DMS53 (cell line): ENCODE measurements at regions not wholly inside any gene's neighbourhood (a gene's known extent, or its start where the extent isn't known, plus 50 kb on each side); places are given as distances from the start of the nearest gene placed in this dataset.
"Not testable (repeated sequence)": the region's sequence is repeated elsewhere in the genome, so short reads cannot be mapped to it uniquely, and the experiment has no call there.

Experiments used
- DNase-seq: peaks from one replicate; lab custom pipeline; 2025; lab: John Stamatoyannopoulos, UW

DNA sequence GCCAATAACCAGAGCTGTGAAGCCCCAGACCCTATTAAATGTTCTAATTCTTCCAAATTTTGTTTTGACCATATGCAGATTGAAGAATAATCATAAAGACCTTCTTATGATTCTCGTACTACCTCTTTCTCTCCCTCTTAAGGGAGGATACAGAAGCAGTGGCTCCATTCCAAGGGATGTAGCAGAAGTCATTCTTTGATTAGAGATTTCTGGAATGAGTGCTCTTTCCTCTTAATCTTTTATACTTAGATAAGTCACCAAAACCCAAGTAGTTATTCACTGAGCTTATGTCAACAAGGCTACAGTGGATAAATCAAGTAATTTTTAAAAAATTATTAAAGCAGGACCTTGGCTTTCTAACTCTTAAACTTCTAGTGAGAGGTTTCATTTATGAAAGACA is 266.0 kb upstream of the STXBP5 start:
- no peak for DNase-seq

DNA sequence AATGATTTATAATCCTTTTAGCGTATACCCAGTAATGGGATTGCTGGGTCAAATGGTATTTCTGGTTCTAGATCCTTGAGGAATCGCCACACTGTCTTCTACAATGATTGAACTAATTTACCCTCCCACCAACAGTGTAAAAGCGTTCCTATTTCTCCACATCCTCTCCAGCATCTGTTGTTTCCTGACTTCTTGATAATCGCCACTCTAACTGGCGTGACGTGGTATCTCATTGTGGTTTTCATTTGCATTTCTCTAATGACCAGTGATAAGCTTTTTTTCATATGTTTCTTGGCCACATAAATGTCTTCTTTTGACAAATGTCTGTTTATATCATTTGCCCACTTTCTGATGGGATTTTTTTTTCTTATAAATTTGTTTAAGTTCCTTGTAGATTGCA is 264.8 kb upstream of the STXBP5 start:
- DNase-seq, result not testable (repeated sequence)

DNA sequence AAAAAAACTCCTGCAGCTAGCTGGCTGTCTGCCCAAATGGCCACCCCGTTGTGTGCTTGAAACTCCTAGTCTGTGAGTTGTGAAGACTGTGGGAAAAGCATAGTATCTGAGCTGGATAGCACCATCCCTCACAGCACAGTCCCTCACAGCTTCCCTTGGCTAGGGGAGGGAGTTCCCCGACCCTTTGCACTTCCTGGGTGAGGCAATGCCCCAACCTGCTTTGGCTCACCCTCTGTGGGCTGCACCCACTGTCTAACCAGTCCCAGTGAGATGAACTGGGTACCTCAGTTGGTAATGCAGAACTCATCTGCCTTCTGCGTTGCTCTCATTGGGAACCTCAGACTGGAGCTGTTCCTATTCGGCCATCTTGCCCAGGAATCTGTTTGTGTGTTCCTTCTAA is 260.6 kb upstream of the STXBP5 start:
- DNase-seq, result no peak

DNA sequence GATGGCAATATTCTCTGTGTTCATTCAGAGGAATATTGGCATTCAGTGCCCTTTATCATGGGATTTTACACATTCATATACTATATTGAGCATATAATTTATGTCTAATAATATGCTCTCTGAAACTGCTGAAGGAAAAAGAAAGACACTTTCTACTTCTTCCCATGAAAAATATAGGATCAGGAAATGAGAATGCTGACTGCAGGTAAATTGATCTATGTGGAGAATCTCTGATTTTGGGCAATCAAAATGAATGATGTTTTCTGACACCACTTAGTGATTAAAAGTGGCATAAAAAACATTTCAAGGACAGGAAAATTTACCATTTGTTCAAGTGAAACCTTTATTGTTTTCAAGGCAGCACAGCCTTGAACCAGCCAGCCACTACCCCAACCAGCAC is 260.1 kb upstream of the STXBP5 start:
- no peak for DNase-seq

DNA sequence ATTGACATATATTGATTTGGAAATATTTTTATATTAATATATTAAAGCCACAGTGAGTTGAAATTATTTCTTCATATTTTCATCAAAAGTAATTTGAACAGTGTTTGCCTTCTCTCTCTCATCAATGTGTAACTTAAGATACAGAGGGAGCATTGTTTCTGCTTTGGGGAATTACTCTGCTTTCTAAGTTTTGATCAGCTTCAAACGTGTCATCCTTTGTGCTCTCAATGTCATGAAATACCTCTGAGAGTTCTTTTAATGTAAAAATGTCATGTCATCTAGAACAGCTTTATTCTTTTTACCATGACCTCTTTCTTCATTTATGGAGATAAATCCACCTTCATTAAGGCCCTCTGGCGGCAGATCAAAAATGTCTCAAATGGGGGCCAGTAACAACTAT is 259.4 kb upstream of the STXBP5 start:
- DNase-seq, result no peak

DNA sequence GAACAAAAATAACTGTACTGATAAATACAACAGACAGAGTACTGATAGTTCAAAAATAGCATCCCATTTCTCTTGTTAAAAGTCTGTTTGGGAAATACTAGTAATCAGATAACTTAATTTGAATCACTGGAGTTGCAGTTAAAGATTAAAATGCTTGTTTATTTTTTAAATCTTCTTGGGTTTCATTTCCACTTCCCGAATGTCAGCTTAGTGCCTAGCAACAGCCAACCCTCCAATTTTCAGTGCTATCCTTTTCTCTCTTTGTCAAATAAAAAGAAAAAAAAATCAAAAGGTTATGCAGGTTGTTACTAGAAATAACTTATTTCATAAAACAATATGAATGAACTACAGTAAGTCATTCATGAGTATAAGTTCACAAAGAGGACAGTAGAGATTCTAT is 257.7 kb upstream of the STXBP5 start:
- no peak for DNase-seq

DNA sequence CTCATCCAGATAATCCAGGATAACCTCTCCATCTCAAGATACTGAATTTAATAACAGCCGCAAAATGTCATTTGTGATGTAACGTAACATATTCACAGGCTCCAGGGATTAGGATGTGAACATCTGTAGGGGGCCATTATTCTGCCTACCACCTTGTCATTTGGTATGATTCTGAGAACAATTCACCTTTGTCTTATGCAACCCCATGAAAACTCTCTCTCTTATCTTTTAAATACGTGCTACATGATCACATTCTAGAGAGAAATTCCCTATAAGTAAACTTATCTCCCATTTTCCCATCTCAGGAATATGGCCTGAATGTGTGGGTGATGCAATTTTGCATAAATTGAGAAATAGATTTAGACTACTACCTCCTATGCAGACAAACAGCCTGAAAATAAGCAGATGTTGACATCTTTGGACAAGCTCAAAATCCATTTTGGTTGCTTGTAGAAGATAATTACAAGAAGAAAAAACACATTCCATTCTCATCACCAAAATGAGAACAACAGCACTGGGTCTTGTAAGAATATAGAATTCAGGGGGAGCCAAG is 255.4 kb upstream of the STXBP5 start:
- DNase-seq, result no peak

DNA sequence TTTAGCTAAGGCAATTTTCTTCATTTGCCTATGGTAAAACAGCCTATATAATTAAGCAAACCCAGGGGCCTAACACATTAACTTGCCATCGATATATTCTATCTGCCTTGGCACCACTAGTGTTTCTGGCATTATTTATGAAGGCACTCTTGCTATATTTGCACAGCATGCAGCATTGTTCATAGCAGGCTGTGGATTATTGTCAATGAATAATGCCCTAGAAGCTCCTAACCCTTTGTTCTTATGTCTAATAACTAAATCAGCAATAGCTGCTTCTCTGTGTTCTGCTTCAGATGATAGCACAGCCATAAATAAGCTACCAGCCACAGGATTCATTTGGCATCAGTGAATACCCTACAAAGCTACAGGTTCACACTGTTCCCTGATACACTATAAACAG is 254.8 kb upstream of the STXBP5 start:
- DNase-seq, result peak; percentile 3

DNA sequence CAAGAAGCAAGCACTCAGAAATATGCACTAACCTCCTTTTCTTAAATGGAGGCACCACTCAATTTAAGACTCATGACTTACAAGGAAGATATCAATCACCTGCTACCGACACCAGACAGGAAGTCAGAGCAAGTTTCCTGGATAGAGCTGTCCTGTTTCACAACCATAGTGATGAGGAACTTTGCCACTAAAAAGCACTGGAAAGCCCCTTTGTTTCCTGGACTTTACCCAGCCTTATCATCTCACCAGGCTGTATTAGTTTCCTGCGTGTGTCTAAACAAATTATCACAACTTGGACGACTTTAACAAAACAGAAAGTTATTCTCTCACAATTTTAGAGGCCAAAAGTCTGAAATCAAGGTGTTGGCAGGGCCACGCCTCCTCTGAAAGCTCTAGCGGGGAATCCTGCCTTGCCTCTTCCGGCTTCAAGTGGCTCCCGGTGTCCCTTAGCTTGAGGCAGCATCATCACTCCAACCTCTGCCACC is 253.8 kb upstream of the STXBP5 start:
- no peak for DNase-seq

DNA sequence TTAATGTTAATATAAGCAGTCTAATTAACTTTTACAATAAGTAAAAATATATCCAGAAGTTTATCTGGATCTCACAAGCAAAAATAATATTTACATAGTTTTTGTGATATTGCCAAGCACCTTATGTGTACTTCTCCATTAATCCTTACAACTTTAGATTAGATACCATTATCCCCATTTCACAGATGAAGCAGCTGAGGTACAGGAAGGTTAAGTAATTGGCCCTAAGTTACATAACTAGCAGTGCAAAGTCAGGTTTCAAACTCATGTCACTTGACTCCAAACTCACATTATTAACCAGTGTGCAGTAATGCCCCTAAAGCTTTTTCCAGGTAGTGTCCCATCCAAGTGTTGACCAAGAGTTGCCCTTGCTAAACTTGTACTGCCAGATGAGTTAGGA is 248.6 kb upstream of the STXBP5 start:
- no peak for DNase-seq

DNA sequence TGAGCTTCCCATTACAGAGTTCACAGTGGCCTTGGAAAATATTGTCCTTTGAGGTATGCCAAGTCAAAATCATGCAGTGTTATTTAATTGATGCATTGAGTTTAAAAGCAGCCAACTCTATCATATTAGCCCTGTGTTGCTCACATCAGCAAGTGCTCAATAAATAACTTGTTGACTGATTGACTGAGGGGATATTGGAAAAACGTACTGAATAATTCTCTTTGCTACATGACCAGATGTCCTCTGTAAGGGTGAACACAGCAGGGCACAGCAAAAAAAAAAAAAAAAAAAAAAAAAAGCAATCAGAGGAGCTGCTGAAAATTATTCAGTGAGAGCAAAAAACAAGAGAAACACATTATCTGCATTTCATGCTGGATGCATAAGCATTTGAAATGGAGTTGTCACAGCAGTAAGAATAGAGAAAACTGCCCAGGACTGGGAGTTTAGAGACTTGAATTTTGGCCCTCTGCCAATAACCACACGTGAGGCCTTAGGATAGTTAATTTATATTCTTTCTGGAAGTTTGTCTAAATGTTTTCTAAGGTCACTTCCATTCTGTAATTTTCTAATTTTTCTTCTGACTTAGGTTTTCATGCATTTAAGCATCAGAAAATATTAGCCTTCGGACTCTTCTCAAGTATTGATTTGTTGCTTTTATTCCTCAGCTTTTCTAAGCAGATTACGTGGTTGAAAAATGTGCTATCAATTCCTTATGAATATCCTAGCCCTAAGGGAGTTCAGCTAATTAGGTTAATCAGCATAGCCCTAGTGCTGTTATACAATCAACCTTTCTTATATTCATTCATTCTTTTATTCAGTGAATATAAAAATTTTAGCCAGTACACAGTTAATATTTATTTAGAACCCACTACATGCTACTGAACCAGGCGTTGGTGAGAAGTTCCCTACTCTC is 246.8 kb upstream of the STXBP5 start:
- no peak for DNase-seq

DNA sequence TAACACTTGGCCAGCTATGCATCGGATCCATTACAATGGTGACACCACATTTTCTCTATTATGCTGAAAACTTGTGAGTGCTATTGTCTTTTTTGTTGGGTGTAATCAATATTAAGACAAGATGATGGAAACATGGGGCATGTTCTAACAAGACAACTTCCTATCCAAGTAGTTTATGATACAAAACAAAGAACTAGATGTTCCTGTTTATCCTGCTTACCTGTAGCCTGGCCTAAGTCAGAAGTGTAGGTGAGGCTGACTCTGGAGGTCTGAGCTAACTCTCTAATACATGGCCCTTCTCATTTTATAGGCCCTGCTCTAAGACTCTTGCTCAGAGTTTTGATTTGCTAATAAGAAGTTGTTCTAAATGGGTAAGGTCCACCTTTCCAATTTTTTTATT is 242.4 kb upstream of the STXBP5 start:
- DNase-seq, result no peak

DNA sequence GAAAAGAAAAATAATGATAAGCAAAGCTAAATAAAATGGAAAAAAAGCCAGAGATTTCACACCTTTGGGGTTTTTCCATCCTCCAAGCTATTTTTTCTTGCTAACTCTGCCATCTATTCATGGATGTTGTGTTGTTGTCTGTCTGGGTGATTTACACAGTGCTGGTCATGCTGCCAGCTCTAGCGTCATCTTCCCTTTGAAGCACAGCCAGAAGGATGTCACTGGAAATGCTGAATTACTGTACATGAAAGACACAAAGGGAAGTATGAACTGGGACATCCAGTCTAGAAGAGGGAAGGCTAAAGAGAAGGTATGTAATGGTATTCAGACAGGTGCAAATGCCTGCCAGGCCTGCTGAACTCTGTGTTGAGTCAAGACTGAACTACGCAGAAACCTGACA is 241.9 kb upstream of the STXBP5 start:
- no peak for DNase-seq

DNA sequence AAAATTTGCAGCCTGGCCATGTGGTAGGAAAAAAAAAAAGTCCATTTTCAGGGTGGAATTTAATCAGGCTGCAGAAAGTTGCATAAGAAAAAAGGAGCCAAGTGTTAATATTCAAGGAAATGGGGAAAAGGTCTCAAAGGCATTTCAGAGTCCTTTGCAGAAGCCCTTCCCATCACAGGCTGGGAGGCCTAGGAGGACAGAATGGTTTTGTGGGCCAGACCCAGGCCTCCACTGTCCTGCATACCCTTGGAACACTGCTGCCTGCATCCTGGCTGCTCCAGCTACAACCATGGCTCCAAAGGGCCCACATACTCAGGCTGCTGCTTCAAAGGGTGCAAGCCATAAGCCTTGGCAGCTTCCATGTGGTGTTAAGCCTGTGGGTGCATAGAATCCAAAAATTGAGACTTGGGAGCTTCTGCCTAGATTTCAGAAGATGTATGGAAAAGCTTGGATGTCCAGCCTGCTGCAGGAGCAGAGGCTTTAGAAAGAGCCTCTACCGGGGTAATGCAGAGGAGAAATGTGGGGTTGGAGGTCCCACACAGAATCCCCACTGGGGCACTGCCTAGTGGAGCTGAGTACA is 239.0 kb upstream of the STXBP5 start:
- DNase-seq, result peak; percentile 4

DNA sequence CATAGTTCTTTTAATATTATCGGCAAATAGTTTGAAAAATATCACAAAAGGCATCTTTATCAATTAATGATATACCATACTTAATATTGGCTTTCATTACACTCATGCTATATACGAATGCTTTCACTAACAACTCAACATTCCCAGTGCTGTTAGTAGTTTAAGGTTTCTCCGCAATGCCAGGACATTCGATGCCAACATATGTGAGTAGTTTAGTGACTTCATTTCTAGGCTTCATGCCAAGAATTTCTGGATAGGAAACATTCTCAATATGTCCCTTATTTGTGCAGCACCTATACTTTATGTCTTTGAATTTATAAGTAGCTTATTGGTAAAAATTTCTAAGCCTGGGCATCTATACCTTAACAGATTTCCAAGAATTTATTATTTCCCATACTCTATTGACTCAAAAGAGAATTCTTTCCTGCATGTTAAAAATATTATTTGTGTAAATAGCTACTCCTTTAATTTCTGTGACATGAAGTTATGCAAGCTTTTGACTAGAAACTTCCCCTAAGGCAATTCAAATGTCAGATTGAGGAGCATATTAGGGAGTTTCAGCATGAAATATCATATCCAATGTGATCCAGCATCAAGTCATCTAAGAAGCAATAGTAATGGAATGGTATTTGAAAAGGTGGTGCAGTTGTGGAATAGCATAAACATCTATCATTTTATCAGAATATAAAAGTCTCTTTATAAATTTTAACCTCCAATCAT is 236.0 kb upstream of the STXBP5 start:
- peak; percentile 52 for DNase-seq

DNA sequence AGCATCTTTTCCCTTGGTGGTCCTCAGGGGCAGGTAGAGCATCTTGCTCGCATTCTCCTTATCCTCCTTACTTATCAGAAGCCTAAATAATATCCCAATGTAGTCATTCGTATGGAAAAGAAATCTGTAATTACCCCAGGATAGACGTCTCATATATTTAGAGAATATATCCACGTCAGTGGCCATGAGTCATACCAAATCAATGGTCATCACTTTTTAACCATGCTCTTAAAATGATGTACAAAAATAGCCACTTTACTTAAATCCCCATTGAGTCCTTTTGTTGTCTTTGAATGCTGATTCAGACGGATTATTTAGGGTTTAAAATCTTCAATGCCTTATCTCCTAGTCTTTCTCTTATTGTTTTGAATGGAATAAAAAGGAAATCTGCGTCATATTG is 231.7 kb upstream of the STXBP5 start:
- no peak for DNase-seq

DNA sequence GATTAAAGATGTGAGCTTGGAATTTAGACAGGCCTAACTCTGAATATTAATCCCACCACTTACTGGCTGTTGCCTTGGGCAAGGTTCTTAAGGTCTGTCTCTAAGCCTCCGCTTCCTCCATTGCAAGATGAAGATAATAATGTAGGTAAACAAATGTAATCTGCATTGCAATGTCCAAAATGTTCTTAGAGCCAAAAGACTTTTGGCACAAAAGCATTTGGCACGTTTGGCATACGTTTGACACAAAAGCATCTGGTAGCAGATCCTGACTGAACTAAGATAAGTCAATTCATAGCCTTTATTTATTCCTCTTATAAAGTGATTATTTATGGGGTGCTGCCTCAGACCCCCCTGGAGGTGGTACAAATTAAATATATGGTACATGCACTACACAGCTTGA is 229.9 kb upstream of the STXBP5 start:
- no peak for DNase-seq

DNA sequence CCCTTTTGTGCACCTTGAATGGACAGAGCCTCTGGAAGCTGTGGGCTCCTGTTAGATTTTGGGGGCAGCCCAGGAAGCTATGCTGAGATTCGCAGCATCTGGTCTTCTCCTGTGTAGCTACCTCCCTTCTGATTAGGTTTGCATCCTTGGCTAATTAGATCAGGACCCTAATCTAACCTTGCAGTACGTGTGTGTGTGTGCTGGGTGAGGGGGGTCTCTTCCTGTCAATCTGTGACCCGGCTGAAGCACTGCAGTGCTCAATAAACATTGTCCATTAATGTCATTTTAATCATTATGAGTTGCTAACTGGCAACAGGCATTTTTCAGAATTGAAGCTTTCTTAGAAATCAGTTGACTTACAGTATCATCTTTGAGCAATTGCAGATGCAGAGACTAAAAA is 229.1 kb upstream of the STXBP5 start:
- DNase-seq, result no peak

DNA sequence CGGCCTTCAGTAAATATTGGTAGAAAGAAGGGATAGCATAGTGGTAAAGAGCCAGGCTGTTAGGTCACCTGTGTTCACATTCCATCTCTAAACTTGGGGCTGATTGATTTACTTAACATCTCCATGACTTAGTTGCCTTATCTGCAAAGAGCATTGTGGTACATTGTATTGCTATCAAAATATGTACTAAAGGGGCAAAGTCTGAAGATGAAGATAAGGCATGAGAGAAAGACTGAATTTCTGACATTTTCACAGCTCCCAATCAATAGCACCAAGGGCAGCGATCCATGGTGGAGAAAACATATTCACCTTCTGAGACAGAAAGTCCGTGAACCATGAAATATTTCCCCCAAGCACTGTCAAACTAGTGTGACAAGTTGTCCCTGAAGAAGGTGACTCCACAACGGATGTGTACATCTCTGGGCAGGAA is 223.3 kb upstream of the STXBP5 start:
- no peak for DNase-seq

DNA sequence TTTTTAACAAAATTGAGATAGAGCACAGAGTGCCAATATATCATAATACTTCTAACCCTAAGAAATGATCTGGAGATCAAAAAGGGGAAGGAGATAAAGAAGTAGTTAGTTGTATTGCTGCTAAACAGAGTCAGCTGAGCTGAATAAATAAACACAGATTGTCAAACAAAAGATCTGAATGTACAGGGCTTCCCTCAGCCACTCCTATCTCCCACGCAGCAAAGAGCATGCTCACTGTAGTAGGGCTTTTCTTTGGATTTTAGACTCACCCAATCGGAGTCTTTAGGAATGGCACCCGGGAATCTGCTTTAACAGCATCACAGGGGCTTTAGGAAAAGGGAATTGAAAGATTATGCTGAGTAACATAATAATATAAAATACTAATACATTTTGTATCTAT is 222.2 kb upstream of the STXBP5 start:
- peak; percentile 47 for DNase-seq

DNA sequence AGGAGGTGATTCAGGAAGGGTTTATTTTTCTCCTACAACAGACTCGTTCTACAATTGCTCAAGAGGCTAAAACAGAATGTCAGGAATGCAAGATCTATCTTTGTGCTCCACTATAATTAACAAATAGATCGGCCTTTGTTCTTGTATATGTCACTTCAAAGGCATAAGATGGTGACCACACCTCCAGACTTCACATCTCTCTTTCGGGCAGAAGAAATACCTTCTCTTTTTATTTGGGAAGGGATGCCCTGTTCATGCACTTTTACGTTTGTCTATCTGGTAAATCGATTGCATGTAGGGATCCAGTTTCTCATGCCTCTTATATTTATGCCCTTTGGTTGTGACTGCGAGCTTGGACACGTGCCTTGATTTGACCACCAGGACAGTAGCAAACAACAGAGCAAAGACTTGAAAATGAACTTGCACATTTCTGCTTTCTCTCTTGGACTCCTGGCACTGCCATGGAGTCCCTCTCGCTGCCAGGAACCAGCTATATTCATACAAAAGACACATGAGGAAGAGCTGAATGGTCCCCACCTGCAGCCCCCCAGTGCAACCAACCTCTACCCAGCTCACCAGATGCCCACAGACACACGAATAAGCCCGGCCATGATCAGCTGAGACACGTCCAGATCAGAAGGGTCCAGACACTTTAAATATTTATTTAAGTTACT is 219.8 kb upstream of the STXBP5 start:
- no peak for DNase-seq

DNA sequence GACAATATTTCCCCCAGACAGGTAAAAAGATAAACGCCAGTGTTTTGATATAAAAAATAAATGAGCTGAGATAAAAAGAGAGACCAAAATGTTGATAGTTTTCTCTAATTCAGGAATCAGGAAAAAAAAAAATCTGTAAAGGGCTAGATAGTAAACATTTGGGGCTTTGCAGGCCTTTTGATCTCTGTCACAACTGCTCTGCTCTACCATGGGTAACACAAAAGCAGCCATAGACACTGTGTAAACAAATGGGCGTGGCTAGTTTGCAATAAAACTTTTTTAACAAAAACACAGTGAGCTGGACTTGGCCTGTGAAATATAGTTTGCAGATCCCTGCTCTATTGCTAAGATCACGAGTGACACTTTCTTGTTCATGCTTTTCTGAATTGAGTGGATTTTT is 219.1 kb upstream of the STXBP5 start:
- peak; percentile 79 for DNase-seq
